GM18858 (cell line): ENCODE measurements at regions not wholly inside any gene's neighbourhood (a gene's known extent, or its start where the extent isn't known, plus 50 kb on each side); places are given as distances from the start of the nearest gene placed in this dataset.
"Not testable (repeated sequence)": the region's sequence is repeated elsewhere in the genome, so short reads cannot be mapped to it uniquely, and the experiment has no call there.

Experiments
- ATAC-seq: cut with Tn5 transposase; IDR thresholded peaks from one replicate; pipeline ENCODE4 v1.9.1; 2021; ENCODE audit not compliant: unreplicated experiment

DNA sequence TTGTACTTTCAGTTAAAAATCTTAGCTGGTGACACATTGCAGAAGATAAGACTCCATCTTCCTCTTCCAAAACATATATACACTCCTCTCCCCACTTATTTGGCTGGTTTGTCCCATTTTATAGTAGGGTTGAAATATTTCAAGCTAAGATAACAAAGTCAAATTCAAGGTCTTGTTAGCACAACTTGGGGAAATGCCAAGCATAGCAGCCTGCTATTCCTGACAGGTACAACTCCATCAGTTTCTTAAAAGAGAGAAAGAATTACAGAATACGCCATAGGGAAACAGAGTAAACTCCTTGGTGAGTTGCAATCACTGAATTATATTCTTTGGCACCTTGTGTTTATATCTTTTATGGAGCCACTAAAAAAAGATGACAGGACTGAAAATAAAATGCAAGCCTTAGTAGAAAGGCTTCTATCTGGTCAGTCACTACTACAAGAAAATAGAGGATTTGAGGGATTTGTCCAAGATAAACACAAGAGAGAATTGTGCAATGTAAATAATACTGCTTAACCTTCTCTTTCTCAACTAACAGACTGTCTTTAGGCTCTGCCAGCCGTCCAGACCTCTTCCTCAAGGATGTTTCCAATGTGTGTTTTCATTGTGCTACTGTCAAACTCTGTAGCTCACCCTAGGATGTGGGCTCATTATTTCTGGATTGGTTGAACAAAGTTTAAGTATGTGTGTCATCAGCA is 170.3 kb downstream of the VEGFC start:
- ATAC-seq: no peak

DNA sequence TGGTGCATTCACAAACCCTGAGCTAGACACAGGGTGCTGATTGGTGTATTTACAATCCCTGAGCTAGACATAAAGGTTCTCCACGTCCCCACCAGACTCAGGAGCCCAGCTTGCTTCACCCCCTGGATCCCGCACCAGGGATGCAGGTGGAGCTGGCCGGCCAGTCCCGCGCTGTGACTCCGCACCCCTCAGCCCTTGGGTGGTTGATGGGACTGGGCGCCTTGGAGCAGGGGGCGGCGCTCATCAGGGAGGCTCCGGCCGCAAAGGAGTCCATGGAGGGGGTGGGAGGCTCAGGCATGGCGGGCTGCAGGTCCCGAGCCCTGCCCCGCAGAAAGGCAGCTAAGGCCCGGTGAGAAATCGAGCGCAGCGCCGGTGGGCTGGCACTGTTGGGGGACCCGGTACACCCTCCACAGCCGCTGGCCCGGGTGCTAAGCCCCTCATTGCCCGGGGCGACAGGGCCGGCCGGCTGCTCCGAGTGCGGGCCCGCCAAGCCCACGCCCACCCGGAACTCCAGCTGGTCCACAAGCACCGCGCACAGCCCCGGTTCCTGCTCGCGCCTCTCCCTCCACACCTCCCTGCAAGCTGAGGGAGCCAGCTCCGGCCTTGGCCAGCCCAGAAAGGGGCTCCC is 167.6 kb downstream of the VEGFC start:
- not testable (repeated sequence) for ATAC-seq

DNA sequence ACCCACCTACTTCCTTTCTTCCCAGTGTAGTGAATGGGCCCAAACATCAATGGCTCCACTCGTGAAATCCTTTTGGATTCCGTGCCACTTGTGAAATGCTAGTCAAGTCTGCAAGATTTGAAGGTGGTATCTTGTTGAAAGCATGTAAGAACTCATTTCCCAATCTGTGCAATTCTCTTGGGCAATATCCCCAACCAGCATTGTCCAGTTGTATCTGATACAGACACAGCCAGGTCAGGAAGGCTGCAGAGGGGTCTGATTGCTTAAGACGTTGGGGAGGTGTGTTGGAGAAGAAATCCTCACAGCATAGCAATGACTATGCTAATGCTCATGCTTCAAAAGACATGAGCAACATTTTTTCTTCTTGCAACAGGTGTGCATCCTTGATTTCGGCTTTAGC is 164.8 kb downstream of the VEGFC start:
- ATAC-seq: no peak

DNA sequence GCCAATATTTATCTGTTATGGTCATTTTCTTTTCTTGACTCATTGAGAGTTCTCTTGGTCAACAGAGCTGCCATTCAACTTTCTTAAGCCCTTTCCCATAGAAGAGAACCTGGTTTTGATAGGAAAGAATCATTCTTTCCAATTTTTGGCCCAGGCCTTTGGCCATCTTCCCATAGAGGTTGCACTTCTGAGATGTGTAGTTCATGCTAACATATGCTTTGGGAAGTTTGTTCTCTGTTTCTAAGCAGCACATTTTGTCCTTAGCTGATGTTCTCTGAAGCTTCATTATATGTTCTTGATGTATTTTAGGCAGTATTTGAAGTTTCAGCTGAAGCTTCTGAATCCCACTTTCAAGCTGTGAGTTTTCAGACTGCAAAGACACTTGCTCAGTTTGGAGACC is 161.1 kb downstream of the VEGFC start:
- ATAC-seq: no peak
